Brain microvascular endothelial cell (primary cell): ENCODE measurements at regions not wholly inside any gene's neighbourhood (a gene's known extent, or its start where the extent isn't known, plus 50 kb on each side); places are given as distances from the start of the nearest gene placed in this dataset.

Source experiments
- DNase-seq: peaks from one replicate; pipeline ENCODE4 v3.0.0-alpha.2; 2020
- H3K27ac ChIP-seq: fragments of 250-450 bp; sonication (Bioruptor Pico); 2 replicates; pipeline ENCODE4 v1.5.1; 2020; ENCODE audit warnings: mild to moderate bottlenecking, moderate library complexity
- H3K27me3 ChIP-seq: fragments of 250-450 bp; sonication (Bioruptor Pico); replicated peaks from 2 replicates; pipeline ENCODE4 v1.5.1; 2020; ENCODE audit warnings: mild to moderate bottlenecking
- H3K36me3 ChIP-seq: fragments of 250-450 bp; sonication (Bioruptor Pico); replicated peaks from 2 replicates; pipeline ENCODE4 v1.5.1; 2020; ENCODE audit warnings: mild to moderate bottlenecking
- H3K4me3 ChIP-seq: 2 replicates; pipeline ENCODE4 v1.5.1; 2011; ENCODE audit warnings: low read depth, mild to moderate bottlenecking, control low read depth, low read length, moderate library complexity
- in situ Hi-C: cut with HindIII; loops from 2 replicates; pipeline ENCODE4 v1.10.0; 2017; ENCODE audit warnings: low sequenced_read_pairs, low pct_ligation_motif_present
- TF ChIP-seq, protein P1 (sequence below): IDR thresholded peaks from 2 replicates; pipeline ENCODE4 v1.5.1; 2011; ENCODE audit warnings: low read depth, mild to moderate bottlenecking, moderate library complexity, low read length, control low read depth, inconsistent platforms; ENCODE audit errors: missing control alignments

DNA sequence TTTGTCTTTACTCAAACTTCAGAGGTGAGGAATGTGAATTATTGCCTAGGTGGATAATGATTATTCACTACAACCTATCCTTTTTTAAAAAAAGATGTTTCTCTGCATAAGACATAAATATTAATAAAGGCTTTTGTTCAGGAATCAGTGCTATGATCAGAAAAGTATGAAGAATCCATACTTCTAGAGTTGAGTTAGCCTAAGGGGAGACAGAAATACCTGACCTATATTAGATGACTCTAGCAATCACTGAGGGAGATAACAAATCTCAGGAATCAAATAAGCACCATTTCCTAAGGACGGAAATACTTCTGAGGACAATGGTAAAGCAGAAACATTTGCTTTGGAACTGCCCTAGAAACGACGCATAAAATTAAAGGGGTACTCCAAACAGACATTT lies 763.8 kb downstream of the GBE1 start:
- H3K27me3 ChIP-seq: no peaks in the 10 kb centered on the region
- H3K36me3 ChIP-seq: no peaks in the 10 kb centered on the region
- H3K27ac ChIP-seq: no peak overlapping the region
- no peak overlapping the region for H3K4me3 ChIP-seq
- no peak for DNase-seq
- TF ChIP-seq, protein P1, sequence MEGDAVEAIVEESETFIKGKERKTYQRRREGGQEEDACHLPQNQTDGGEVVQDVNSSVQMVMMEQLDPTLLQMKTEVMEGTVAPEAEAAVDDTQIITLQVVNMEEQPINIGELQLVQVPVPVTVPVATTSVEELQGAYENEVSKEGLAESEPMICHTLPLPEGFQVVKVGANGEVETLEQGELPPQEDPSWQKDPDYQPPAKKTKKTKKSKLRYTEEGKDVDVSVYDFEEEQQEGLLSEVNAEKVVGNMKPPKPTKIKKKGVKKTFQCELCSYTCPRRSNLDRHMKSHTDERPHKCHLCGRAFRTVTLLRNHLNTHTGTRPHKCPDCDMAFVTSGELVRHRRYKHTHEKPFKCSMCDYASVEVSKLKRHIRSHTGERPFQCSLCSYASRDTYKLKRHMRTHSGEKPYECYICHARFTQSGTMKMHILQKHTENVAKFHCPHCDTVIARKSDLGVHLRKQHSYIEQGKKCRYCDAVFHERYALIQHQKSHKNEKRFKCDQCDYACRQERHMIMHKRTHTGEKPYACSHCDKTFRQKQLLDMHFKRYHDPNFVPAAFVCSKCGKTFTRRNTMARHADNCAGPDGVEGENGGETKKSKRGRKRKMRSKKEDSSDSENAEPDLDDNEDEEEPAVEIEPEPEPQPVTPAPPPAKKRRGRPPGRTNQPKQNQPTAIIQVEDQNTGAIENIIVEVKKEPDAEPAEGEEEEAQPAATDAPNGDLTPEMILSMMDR: no peak
- in situ Hi-C loops: no loop called here

DNA sequence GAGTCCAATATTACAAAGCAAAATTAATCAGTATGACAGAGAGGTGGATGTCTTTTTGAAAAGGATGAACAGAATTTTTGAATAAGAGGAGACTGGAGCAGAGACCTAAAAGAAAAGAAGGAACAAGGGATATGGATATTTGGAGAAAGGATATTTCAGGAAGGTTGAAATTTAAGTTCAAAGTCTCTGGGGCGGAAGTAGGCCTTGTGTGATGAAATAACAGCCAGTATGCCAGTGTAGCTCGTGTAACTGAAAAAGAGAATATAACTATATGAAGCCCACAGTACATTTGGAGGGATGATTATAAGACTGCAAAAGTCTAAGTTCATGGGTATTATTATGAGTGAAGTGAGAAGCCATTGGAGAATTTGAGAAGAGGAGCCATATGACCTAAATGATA lies 766.7 kb downstream of the GBE1 start:
- Histone ChIP-seq H3K27me3 (no peaks in the 10 kb centered on the region), H3K36me3 (no peaks in the 10 kb centered on the region), H3K4me3 (no peak overlapping the region), H3K27ac (no peak overlapping the region)
- TF ChIP-seq, protein P1: no peak
- no peak for DNase-seq
- in situ Hi-C loops: no loop called here

DNA sequence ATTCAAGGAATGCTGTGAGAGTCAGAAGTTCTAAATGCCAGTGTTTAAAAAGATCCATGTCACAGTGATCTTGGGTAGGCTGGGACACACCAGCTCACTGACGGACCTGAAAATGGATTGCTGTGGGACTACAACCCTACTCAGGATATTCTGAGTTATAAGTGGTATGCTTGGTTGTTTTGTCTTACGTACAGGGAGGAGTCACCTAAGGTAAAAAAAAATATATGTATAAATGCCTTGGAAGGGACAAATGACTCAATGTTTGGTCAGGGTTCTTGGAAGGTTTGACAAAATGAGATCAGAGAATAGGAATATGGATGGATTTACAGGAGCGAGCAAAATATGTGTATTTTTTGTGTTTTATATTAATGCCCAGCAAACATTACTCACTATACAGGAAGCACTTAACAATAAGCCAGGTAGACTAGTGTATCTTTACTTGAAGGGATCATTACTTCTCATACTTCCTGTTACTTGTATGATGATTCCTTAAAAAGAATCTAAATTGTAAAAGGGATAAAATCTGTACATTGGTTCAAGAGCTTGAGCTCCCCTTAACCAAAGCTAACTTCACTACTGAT lies 767.3 kb downstream of the GBE1 start:
- TF ChIP-seq, protein P1: no peak
- DNase-seq: no peak
- in situ Hi-C loops: no loop called here
- no peaks in the 10 kb centered on the region for H3K27me3 ChIP-seq
- no peaks in the 10 kb centered on the region for H3K36me3 ChIP-seq
- no peak overlapping the region for H3K4me3 ChIP-seq
- no peak overlapping the region for H3K27ac ChIP-seq

DNA sequence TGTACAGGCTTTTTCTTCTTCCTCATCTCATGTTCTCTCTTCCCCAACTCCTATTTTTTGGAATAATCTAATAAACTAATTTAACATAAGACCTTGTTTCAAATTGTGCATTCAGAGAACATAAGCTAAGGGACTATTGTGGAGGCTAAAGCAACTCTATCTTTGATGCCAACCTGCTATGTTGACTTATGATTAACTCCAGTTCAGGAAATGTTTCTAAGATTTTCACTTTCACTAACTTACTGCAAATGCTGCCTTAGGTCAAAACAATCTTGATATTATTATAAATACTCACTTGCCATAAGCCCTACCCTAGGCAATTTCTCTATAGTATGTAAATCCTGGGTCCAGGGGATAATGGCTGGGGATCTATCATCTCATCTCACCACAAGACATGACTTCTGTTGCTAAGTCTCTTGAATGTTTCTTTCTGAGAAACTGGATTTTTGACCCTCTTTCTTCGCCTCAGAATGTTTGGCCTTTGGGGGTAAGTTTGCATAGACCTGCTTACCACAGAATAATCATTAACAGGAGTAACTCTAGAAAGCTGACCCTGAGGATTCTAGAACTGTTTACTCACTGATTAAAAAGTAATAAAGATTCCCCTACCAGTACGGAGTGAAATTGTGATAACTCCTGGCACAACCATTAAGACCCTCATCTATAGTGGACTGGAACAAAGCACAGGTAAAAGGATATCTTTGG lies 768.1 kb downstream of the GBE1 start:
- no peak overlapping the region for H3K4me3 ChIP-seq
- in situ Hi-C loops: no loop called here
- no peak for DNase-seq

DNA sequence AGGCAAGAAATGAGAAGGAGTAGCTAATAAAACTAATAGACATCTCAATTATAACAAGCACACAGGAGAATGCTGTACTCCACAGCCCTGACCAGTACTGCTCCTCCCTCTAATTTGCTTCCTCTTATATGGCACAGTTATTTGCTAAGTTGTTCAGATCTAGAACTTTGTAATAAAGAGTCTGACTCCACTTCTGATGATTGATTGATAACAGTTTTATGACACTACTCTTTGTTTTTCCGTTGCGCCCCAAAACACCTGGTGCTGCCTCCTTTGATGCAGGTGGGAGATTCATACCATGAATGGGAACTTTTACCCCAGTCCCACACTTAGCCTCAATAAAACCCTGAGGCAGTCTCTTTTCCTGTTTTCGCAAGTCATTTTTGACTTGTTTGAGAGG lies 777.7 kb downstream of the GBE1 start:
- DNase-seq: no peak
- TF ChIP-seq, protein P1: no peak
- H3K27me3 ChIP-seq: no peaks in the 10 kb centered on the region

More for the DNA sequence above, 768.1 kb downstream of the GBE1 start:
- TF ChIP-seq, protein P1: no peak
- no peaks in the 10 kb centered on the region for H3K36me3 ChIP-seq
- no peak overlapping the region for H3K27ac ChIP-seq
- no peaks in the 10 kb centered on the region for H3K27me3 ChIP-seq

More for the DNA sequence above, 777.7 kb downstream of the GBE1 start:
- Histone ChIP-seq H3K36me3 (no peaks in the 10 kb centered on the region), H3K27ac (no peak overlapping the region), H3K4me3 (no peak overlapping the region)
- in situ Hi-C loops: no loop called here
